ENCODE measurements at regions not wholly inside any gene's neighbourhood (a gene's known extent, or its start where the extent isn't known, plus 50 kb on each side); places are given as distances from the start of the nearest gene placed in this dataset.

GRCh38 chr12:85644508-85644907 is 191.7 kb downstream of the RASSF9 start:
- no peak for FAIRE-seq
- no peak for TF ChIP-seq GATA2 (IDR thresholded peaks at IDR 0.05; ENCODE audit: insufficient read depth, insufficient read length, low read depth, low read length)
- TF ChIP-seq POLR2A (IDR thresholded peaks at IDR 0.05; ENCODE audit: low read depth, low read length), result no peak
- TF ChIP-seq, protein P1, sequence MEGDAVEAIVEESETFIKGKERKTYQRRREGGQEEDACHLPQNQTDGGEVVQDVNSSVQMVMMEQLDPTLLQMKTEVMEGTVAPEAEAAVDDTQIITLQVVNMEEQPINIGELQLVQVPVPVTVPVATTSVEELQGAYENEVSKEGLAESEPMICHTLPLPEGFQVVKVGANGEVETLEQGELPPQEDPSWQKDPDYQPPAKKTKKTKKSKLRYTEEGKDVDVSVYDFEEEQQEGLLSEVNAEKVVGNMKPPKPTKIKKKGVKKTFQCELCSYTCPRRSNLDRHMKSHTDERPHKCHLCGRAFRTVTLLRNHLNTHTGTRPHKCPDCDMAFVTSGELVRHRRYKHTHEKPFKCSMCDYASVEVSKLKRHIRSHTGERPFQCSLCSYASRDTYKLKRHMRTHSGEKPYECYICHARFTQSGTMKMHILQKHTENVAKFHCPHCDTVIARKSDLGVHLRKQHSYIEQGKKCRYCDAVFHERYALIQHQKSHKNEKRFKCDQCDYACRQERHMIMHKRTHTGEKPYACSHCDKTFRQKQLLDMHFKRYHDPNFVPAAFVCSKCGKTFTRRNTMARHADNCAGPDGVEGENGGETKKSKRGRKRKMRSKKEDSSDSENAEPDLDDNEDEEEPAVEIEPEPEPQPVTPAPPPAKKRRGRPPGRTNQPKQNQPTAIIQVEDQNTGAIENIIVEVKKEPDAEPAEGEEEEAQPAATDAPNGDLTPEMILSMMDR (IDR thresholded peaks at IDR 0.05; ENCODE audit: extremely low read depth in 1 of 2, insufficient read depth in 1 of 2, low read depth in 1 of 2, low read length in 2 of 2), result no peak
- no peak for TF ChIP-seq MAX (IDR thresholded peaks at IDR 0.05; ENCODE audit: insufficient read depth, insufficient read length)
- TF ChIP-seq MYC (IDR thresholded peaks at IDR 0.05; ENCODE audit: low read depth, low read length), result no peak
- no peak for TF ChIP-seq JUN (IDR thresholded peaks at IDR 0.05; ENCODE audit: borderline replicate concordance, insufficient read depth, insufficient read length, low read depth)
- no TSS peak for BruUV-seq (replicated peaks)
- ChIA-PET POLR2A (interaction anchor here (0.9 kb wide), 1 partner anchor 16 kb away, joined by 3 read pairs; no protein-coding TSS in a partner anchor), CTCF (interaction anchor here (0.9 kb wide), 1 partner anchor 223 kb away, joined by 4 read pairs; no protein-coding TSS in a partner anchor)
- no peaks in the 10 kb centered on the region for H3K4me1 ChIP-seq (ENCODE audit: control insufficient read depth, extremely low read depth, insufficient read depth, low read length)
- no peak overlapping the region for H3K4me2 ChIP-seq (ENCODE audit: insufficient read depth, low read length)
- no peaks in the 10 kb centered on the region for H3K9me1 ChIP-seq (replicated peaks; ENCODE audit: control insufficient read depth, extremely low read depth, insufficient read depth, low read length)
- H3K79me2 ChIP-seq (ENCODE audit: control insufficient read depth, insufficient read depth, low read length), result no peaks in the 10 kb centered on the region
- dilution Hi-C loops (cut with MboI; ENCODE audit: extremely low pct_ligation_motif_present, low sequenced_read_pairs) (no loop called here), intact Hi-C loops (cut with micrococcal nuclease) (no loop called here)
- no peak overlapping the region for H3K9ac ChIP-seq (replicated peaks; ENCODE audit: extremely low read depth, insufficient read depth, low read length)
- no peak overlapping the region for H2AFZ ChIP-seq (ENCODE audit: low read depth, low read length)
- H3K9me3 ChIP-seq (replicated peaks; ENCODE audit: control insufficient read depth, insufficient read depth, low read length), result no peaks in the 10 kb centered on the region
- no peak overlapping the region for H3K4me3 ChIP-seq (replicated peaks in 1 of 3; ENCODE audit: insufficient read depth in 1 of 3, low read depth in 1 of 3, low read length in 3 of 3)
- no peaks in the 10 kb centered on the region for H3K36me3 ChIP-seq (ENCODE audit: control insufficient read depth in 2 of 2, extremely low read depth in 1 of 2, insufficient read depth in 2 of 2, low read length in 2 of 2)
- no peak for DNase-seq (ENCODE audit: low read depth, low spot score)
- H3K27ac ChIP-seq (ENCODE audit: insufficient read depth, low read depth, low read length), result no peak overlapping the region
- no peaks in the 10 kb centered on the region for H4K20me1 ChIP-seq (replicated peaks; ENCODE audit: control insufficient read depth, extremely low read depth, insufficient read depth, low read length)
- no peaks in the 10 kb centered on the region for H3K27me3 ChIP-seq (ENCODE audit: control insufficient read depth in 2 of 2, insufficient read depth in 2 of 2, low read length in 2 of 2)
